Epidermal melanocyte (primary cell): ENCODE measurements at regions not wholly inside any gene's neighbourhood (a gene's known extent, or its start where the extent isn't known, plus 50 kb on each side); places are given as distances from the start of the nearest gene placed in this dataset.

ENCODE experiments used
- DNase-seq: peaks from one replicate; pipeline ENCODE4 v3.0.0; 2011; ENCODE audit warnings: low spot score; ENCODE audit not compliant: insufficient read length

DNA sequence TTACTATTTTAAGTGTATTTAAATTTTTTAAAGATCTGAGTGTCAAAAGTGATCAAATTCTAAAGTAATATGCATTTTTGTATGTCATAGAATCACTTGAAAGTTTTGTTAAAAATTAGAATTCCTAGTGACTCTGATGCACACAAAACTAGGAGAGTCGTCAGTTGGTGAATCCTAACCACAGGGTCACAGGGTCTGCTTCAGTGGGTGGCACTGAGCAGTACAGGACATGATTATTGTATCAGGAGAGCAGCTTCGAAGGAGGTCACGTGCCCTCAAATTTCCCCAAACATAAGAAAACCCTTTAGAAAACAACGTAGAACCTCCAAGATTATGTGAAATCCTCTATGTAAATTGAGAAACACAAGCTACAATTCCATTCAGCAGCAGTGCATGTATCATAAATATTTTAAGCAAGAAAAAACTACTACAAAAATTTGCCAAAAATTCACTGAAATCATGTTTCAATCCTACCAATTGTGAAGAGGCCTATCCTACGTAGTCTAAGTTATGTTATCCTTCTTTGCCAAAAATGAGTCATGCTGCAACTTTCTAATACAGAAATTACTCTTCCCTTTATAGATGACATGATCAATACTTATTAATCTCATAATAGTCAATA is 323.6 kb downstream of the AASDHPPT start:
- no peak for DNase-seq

GRCh38 chr11:106403751-106404150 is 326.3 kb downstream of the AASDHPPT start:
- no peak for DNase-seq

DNA sequence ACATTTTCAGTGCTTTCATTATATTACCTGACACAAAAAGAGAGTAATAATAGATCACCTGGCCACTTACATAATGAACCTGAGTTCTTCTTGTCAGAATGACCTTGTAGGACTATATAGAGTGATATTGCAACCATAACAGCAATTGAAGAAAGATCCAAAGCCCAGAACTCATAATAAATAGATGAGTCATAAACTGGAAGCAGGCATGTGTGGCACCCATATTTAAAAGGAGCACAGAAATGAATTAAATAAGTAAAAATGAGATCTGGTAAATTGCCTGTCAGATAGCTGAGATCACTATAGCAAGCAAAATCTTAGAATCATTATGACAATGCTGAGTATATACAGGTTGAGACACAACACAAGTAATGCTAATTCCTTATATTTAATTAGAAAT is 331.8 kb downstream of the AASDHPPT start:
- no peak for DNase-seq

DNA sequence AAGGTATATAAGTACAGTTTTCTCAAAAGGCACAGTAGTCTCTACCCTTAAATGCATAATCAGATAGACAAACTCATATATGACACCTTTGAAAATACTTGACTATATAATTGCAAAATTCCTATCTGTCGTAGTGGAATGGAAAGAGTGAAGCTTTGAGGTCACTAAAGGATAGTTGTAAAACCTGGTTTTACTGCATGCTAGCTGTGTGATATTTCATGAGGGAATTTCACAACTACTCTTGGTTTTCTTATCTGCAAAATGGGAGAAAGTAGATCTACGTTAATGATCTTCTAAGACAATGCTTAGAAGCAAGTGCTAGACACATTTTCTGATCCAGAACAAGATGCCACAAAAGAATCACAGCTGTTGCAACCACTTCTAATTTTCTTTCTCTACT is 332.2 kb downstream of the AASDHPPT start:
- no peak for DNase-seq

GRCh38 chr11:106410902-106411301 is 333.4 kb downstream of the AASDHPPT start:
- no peak for DNase-seq

GRCh38 chr11:106413222-106413621 is 335.8 kb downstream of the AASDHPPT start:
- DNase-seq = no peak

DNA sequence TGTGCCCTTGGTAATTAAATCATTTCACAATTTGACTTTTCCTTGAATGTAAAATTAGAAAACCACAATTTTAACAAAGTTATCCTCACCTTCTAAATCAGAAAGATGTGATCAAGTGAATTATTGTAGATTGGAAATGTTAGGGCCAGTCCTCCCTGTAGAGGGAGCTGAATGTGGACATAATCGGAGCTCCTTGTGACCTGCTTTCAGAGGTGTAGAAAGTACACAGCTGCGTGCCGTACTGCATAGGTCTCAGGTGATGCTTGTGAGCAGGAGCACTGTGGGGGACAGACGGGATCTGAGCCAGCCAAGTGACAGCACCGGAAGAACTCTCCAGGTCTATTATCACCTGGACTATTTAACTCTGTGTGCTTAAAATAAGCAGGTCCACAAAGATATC is 338.0 kb downstream of the AASDHPPT start:
- DNase-seq = no peak

GRCh38 chr11:106418791-106419190 is 341.3 kb downstream of the AASDHPPT start:
- DNase-seq = no peak

GRCh38 chr11:106420048-106420665 is 342.7 kb downstream of the AASDHPPT start:
- DNase-seq = no peak

- DNase-seq = no peak
These were observed 343.2 kb downstream of the AASDHPPT start for GRCh38 chr11:106420686-106421085.

DNA sequence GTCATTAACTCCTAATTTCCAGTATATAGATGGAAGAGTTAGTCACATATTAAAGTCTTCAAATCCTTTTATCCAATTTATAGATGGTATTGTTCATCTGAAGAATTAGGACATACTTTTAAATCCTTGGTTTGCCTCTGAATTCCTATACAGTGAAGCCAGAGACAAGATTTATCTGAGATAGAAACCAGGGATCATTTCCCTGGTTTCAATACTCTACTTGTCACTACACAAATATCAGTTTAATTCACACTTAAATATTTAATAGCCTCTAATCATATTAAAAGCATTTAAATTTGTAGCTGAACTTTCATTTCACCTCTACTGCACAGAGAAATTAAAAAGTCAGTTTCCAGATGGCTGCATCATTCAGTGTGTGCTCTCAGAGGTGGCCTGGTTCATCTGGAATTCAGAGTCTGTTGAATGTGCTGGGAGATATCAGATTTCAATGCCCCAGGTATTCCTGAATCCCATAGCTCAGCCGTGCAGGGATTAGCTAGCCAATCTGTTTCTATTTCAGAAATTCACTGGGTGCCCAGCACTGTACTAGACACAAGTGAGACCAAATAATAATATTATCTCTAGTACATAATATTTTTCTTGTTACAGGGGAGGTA is 344.3 kb downstream of the AASDHPPT start:
- no peak for DNase-seq

DNA sequence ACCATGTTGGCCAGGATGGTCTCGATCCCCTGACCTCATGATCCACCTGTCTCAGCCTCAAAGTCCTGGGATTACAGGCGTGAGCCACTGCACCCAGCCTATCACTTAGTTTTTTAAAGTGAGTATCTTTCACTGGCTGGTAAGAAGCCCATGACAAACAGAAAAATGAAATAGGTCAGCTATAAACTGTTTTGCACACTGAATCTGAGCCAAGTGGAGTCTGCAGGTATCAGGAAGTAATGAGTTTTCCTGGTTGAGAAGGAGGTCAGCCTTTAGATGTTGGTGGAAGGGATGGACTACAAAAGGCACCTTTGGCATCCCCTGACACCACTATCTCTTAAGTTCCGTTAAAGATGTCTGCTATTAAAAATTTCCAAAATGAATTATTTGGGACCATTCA is 345.1 kb downstream of the AASDHPPT start:
- no peak for DNase-seq

DNA sequence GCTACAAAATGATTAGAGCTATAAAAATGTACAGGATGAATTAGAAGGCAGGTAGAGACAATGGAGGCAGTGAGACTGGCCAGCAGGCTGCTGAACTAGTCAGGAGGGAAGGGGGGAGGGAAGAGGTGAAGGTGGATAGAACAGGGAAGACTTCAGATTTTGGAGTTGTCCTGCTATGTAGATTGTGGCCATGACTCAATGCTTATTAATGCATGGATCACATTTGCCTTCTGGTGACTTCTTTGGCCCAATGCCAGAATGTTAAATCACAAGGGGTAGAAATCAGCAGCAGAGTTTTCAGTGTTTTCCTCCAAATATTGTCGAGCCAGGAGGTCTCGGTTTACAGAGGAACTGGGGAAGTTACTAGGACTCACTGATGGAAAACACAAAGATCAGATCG is 346.6 kb downstream of the AASDHPPT start:
- DNase-seq = no peak

DNA sequence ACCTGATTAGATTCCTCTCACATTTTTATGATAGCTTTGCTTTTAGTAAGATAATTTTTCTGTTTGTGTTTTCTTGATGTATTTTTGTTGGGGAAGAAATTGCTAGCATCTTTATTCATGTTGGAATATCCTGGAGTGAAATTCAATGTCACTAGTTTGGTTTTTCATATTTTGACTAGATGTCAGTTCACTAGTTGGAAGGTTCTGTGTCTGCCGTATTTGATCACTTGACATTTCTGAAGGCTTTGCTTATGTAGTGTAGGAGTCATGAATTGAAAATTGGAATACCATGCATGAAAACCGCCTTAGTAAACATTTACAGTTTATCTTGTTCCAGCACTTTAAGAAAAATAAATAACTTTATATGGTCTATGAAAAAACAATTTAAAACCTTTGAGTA is 348.4 kb downstream of the AASDHPPT start:
- no peak for DNase-seq

GRCh38 chr11:106426696-106427095 is 349.2 kb downstream of the AASDHPPT start:
- DNase-seq = no peak

- no peak for DNase-seq
These were observed 350.3 kb downstream of the AASDHPPT start for GRCh38 chr11:106427736-106428135.

GRCh38 chr11:106442032-106442431 is 364.6 kb downstream of the AASDHPPT start:
- no peak for DNase-seq

- no peak for DNase-seq
These were observed 368.8 kb downstream of the AASDHPPT start for GRCh38 chr11:106446302-106446701.

DNA sequence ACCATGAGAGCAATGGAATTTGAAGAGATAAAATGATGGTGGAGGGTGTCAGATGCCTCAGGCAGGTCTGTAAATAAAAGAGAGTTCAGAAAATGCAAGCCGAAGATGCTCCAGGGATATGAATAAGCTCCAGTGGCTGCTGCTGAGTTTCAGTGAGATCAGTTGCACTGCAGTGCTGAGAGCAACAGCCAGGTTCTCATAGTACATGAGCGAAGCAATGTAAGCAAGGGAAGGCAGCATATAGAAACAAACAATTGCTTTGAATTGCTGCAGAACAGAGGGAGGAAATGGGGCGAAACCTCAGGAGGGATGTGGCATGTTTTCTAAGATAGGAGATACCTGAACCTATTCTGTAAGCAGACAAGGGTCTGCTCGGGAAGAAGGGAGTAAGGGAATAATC is 369.5 kb downstream of the AASDHPPT start:
- no peak for DNase-seq

DNA sequence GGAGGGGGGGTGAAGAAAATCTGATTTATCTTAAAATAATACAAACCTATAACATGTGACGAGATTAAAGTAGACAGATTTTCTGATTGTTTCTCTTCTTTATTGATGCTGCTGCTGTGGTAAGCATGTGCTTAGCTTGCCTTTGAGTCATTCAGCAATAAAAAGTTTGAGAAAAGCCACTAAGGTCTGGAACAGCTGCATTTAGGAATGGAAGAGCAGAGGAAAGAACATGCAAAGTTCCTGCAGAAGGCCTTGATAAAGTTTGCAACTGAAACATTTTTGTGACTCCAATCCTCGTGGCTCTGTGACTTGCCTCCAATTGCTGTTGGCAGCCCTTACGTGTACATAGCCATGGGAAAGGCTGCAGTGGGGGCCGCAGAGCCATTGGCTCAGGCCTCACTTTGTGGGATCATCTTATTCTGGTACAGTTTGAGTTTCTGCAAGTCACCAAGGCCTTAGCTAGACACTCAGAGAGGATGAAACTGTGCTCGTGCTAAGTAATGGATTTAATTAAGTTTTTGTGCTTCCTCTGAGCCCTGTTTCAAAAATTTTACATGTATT is 370.2 kb downstream of the AASDHPPT start:
- no peak for DNase-seq

DNA sequence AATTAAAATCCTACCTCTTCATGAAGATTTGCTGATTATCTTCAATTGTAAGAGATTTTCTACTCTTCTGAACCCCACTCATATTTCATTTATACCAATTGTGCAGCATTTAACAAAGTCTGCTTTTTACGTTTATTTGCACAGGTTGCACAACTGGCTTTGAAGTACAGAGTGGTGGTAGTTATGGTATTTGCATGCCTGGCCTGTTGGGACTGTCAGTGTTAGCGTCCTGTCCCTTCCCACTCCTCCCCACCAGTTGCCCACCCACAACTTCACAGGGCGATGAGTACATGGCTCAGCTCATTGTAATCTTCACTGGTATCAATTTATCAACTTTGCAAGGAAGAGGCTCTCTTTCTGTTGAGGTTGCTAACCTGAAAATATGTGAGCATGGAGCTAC is 372.3 kb downstream of the AASDHPPT start:
- DNase-seq = no peak

- no peak for DNase-seq
These were observed 373.9 kb downstream of the AASDHPPT start for GRCh38 chr11:106451228-106451922.
